IMR-90 (cell line): ENCODE measurements at regions not wholly inside any gene's neighbourhood (a gene's known extent, or its start where the extent isn't known, plus 50 kb on each side); places are given as distances from the start of the nearest gene placed in this dataset.

Experiments used
- ATAC-seq: fragments of 200-7000 bp; cut with Tn5 transposase; 2 replicates; pipeline ENCODE4 v1.9.1; 2020; ENCODE audit warnings: low read depth, mild to moderate bottlenecking, moderate library complexity
- BruUV-seq: library from RNA; stranded (reverse); fragments of 400-500 nt; replicated peaks from 2 replicates; lab custom pipeline; 2021; lab: Mats Ljungman, UMichigan
- CTCF ChIA-PET: fragments of 300-600 bp; formaldehyde crosslinking; extraction: SDS; loops from one replicate; lab custom pipeline; 2021; ENCODE audit warnings: antibody characterized with exemption; lab: Yijun Ruan, JAX
- POLR2A ChIA-PET: fragments of 300-600 bp; sonication (Branson Sonifier 250); formaldehyde crosslinking; loops from one replicate; lab custom pipeline; 2022; ENCODE audit warnings: antibody characterized with exemption; ENCODE audit not compliant: unreplicated experiment; lab: Charles Lee
- DNase-seq: peaks from one replicate; pipeline ENCODE4 v3.0.0; 2013
- H2AFZ ChIP-seq: replicated peaks from 2 replicates; pipeline ENCODE3; 2013; ENCODE audit warnings: low read length, mild to moderate bottlenecking; ENCODE audit not compliant: poor library complexity
- H2AK5ac ChIP-seq: 2 replicates; pipeline ENCODE4 v1.6.1; 2013; ENCODE audit warnings: low read depth, low read length, inconsistent platforms
- H2AK9ac ChIP-seq: replicated peaks from 2 replicates; pipeline ENCODE3; 2013; ENCODE audit warnings: mild to moderate bottlenecking, low read depth, low read length, moderate library complexity; ENCODE audit not compliant: poor library complexity
- H2BK120ac ChIP-seq: 2 replicates; pipeline ENCODE4 v1.6.1; 2013; ENCODE audit warnings: low read depth, low read length, inconsistent platforms
- H2BK15ac ChIP-seq: 3 replicates; pipeline ENCODE4 v1.6.1; 2013; ENCODE audit warnings: low read depth, low read length, inconsistent platforms
- H2BK20ac ChIP-seq: 2 replicates; pipeline ENCODE4 v1.6.1; 2013; ENCODE audit warnings: low read depth, mild to moderate bottlenecking, inconsistent platforms, low read length, moderate library complexity
- H2BK5ac ChIP-seq: 2 replicates; pipeline ENCODE4 v1.6.1; 2013; ENCODE audit warnings: mild to moderate bottlenecking, low read depth, low read length, inconsistent platforms; ENCODE audit not compliant: poor library complexity, severe bottlenecking
- H3K14ac ChIP-seq: replicated peaks from 2 replicates; pipeline ENCODE4 v1.6.1; 2013; ENCODE audit warnings: low read depth, low read length, inconsistent platforms
- H3K18ac ChIP-seq: 2 replicates; pipeline ENCODE4 v1.6.1; 2013; ENCODE audit warnings: low read depth, low read length, control low read depth
- H3K23ac ChIP-seq: 2 replicates; pipeline ENCODE4 v1.6.1; 2013; ENCODE audit warnings: low read depth, low read length, inconsistent platforms
- H3K27ac ChIP-seq: 2 replicates; pipeline ENCODE4 v1.5.1; 2013; ENCODE audit warnings: mild to moderate bottlenecking, control low read depth, low read length; ENCODE audit not compliant: insufficient read depth
- H3K27me3 ChIP-seq: 2 replicates; pipeline ENCODE4 v1.6.1; 2013; ENCODE audit warnings: low read length; ENCODE audit not compliant: control insufficient read depth, insufficient read depth
- H3K36me3 ChIP-seq: 2 replicates; pipeline ENCODE4 v1.6.1; 2013; ENCODE audit warnings: low read length, mixed read lengths; ENCODE audit not compliant: control insufficient read depth, insufficient read depth
- H3K4ac ChIP-seq: 2 replicates; pipeline ENCODE4 v1.6.1; 2013; ENCODE audit warnings: low read depth, low read length, inconsistent platforms
- H3K4me1 ChIP-seq: 2 replicates; pipeline ENCODE4 v1.6.1; 2013; ENCODE audit warnings: low read length, mixed read lengths; ENCODE audit not compliant: control insufficient read depth, insufficient read depth
- H3K4me2 ChIP-seq: 2 replicates; pipeline ENCODE4 v1.6.1; 2013; ENCODE audit warnings: low read depth, mild to moderate bottlenecking, control low read depth, low read length, moderate library complexity
- H3K4me3 ChIP-seq: 2 replicates; pipeline ENCODE4 v1.5.1; 2013; ENCODE audit warnings: low read depth, mild to moderate bottlenecking, control low read depth, low read length, moderate library complexity; ENCODE audit not compliant: insufficient read depth
- H3K56ac ChIP-seq: 2 replicates; pipeline ENCODE4 v1.6.1; 2013; ENCODE audit warnings: low read length, inconsistent platforms; ENCODE audit not compliant: insufficient read depth; ENCODE audit errors: extremely low read depth
- H3K79me1 ChIP-seq, 2 experiments: 2 replicates each; pipeline ENCODE4 v1.6.1; 2013; ENCODE audit warnings: low read length in 2 of 2, inconsistent platforms in 1 of 2, low read depth in 1 of 2
- H3K9ac ChIP-seq: 2 replicates; pipeline ENCODE4 v1.6.1; 2013; ENCODE audit warnings: low read depth, low read length, control low read depth
- H3K9me1 ChIP-seq: 2 replicates; pipeline ENCODE4 v1.6.1; 2013; ENCODE audit warnings: low read length, inconsistent platforms; ENCODE audit not compliant: insufficient read depth
- H3K9me3 ChIP-seq: 2 replicates; pipeline ENCODE4 v1.6.1; 2013; ENCODE audit warnings: low read length; ENCODE audit not compliant: control insufficient read depth, insufficient read depth
- H4K20me1 ChIP-seq: 2 replicates; pipeline ENCODE4 v1.6.1; 2013; ENCODE audit warnings: low read length, inconsistent platforms; ENCODE audit not compliant: insufficient read depth
- H4K5ac ChIP-seq: 2 replicates; pipeline ENCODE4 v1.6.1; 2013; ENCODE audit warnings: mild to moderate bottlenecking, low read depth, low read length, control low read depth
- H4K8ac ChIP-seq, 2 experiments: 2 replicates each; pipeline ENCODE4 v1.6.1; 2013; ENCODE audit warnings: low read depth in 2 of 2, low read length in 2 of 2, control low read depth in 1 of 2, inconsistent platforms in 1 of 2
- H4K91ac ChIP-seq: 2 replicates; pipeline ENCODE4 v1.6.1; 2013; ENCODE audit warnings: low read depth, low read length, inconsistent platforms; ENCODE audit not compliant: insufficient read depth
- BHLHE40 ChIP-seq: fragments of 150-350 bp; IDR thresholded peaks from 2 replicates; pipeline ENCODE4 v1.6.1; 2016; ENCODE audit warnings: mild to moderate bottlenecking, low read depth, low read length
- CEBPB ChIP-seq: IDR thresholded peaks from 2 replicates; pipeline ENCODE4 v1.6.1; 2012; ENCODE audit warnings: low read depth, low read length, improper control_type of control experiment
- CHD1 ChIP-seq: IDR thresholded peaks from 2 replicates; pipeline ENCODE4 v1.6.1; 2012; ENCODE audit warnings: low read depth, low read length, improper control_type of control experiment
- FOS ChIP-seq: fragments of 150-350 bp; IDR thresholded peaks from 2 replicates; pipeline ENCODE4 v1.6.1; 2016; ENCODE audit warnings: low read depth, low read length
- MXI1 ChIP-seq: IDR thresholded peaks from 2 replicates; pipeline ENCODE4 v1.6.1; 2012; ENCODE audit warnings: low read depth, mild to moderate bottlenecking, low read length, moderate library complexity, borderline replicate concordance
- NFE2L2 ChIP-seq: fragments of 150-350 bp; IDR thresholded peaks from 2 replicates; pipeline ENCODE4 v1.6.1; 2016; ENCODE audit warnings: low read depth, mild to moderate bottlenecking, low read length
- POLR2A ChIP-seq: IDR thresholded peaks from 2 replicates; pipeline ENCODE4 v1.6.1; 2012; ENCODE audit warnings: mild to moderate bottlenecking, low read depth, low read length
- RAD21 ChIP-seq: IDR thresholded peaks from 2 replicates; pipeline ENCODE4 v1.6.1; 2012; ENCODE audit warnings: low read length, improper control_type of control experiment
- RCOR1 ChIP-seq: IDR thresholded peaks from 2 replicates; pipeline ENCODE4 v1.6.1; 2012; ENCODE audit warnings: mild to moderate bottlenecking, low read length, improper control_type of control experiment; ENCODE audit not compliant: insufficient replicate concordance
- RFX5 ChIP-seq: IDR thresholded peaks from 2 replicates; pipeline ENCODE4 v1.8.0; 2012; ENCODE audit warnings: low read depth, mild to moderate bottlenecking, low read length, moderate library complexity
- SMC3 ChIP-seq: fragments of 150-350 bp; IDR thresholded peaks from 2 replicates; pipeline ENCODE4 v1.6.1; 2016; ENCODE audit warnings: low read depth, mild to moderate bottlenecking, antibody characterized with exemption, low read length, moderate library complexity
- USF2 ChIP-seq: fragments of 150-350 bp; IDR thresholded peaks from 2 replicates; pipeline ENCODE4 v1.6.1; 2017; ENCODE audit warnings: mild to moderate bottlenecking, antibody characterized with exemption, low read length, low read depth
- dilution Hi-C: fragments of 300-500 bp; cut with HindIII; formaldehyde crosslinking; loops from one replicate; pipeline ENCODE4 v1.14.3; 2018; ENCODE audit warnings: low sequenced_read_pairs; ENCODE audit not compliant: unreplicated experiment
- in situ Hi-C: fragments of 300-500 bp; cut with MboI; formaldehyde crosslinking; loops from 3 replicates; pipeline ENCODE4 v1.14.3; 2019; ENCODE audit warnings: low sequenced_read_pairs, inconsistent platforms, mixed read lengths
- intact Hi-C: fragments of 100-400 bp; cut with micrococcal nuclease; formaldehyde crosslinking; loops from 2 replicates; pipeline ENCODE4 v1.10.0; 2022
- TF ChIP-seq, protein P1 (sequence below): conservative IDR thresholded peaks from 2 replicates; pipeline ENCODE4 v1.5.1; 2012; ENCODE audit warnings: mild to moderate bottlenecking, low read depth, low read length, improper control_type of control experiment

- H3K56ac ChIP-seq: no peak overlapping the region
- no peaks in the 10 kb centered on the region for H3K27me3 ChIP-seq
- dilution Hi-C loops: no loop called here
- no peak overlapping the region for H2BK20ac ChIP-seq
- H3K27ac ChIP-seq: no peak overlapping the region
- H3K14ac ChIP-seq: no peak overlapping the region
- no peaks in the 10 kb centered on the region for H3K79me1 ChIP-seq
- DNase-seq (no peak), ATAC-seq (no peak)
- H4K8ac ChIP-seq: no peak overlapping the region
- no peak overlapping the region for H3K18ac ChIP-seq
- H2AK9ac ChIP-seq: no peak overlapping the region
- POLR2A ChIA-PET: no interaction called here
- intact Hi-C loops: loop anchor here (10.0 kb wide), 1 partner anchor 69 kb away; the partner anchor contains the start of gene SPIN4
- no peak overlapping the region for H4K5ac ChIP-seq
- TF ChIP-seq FOS: no peak
- TF ChIP-seq USF2: no peak
- TF ChIP-seq RFX5: no peak
- no peak for TF ChIP-seq SMC3
- no peak for TF ChIP-seq NFE2L2
- TF ChIP-seq RCOR1: no peak
- TF ChIP-seq, protein P1, sequence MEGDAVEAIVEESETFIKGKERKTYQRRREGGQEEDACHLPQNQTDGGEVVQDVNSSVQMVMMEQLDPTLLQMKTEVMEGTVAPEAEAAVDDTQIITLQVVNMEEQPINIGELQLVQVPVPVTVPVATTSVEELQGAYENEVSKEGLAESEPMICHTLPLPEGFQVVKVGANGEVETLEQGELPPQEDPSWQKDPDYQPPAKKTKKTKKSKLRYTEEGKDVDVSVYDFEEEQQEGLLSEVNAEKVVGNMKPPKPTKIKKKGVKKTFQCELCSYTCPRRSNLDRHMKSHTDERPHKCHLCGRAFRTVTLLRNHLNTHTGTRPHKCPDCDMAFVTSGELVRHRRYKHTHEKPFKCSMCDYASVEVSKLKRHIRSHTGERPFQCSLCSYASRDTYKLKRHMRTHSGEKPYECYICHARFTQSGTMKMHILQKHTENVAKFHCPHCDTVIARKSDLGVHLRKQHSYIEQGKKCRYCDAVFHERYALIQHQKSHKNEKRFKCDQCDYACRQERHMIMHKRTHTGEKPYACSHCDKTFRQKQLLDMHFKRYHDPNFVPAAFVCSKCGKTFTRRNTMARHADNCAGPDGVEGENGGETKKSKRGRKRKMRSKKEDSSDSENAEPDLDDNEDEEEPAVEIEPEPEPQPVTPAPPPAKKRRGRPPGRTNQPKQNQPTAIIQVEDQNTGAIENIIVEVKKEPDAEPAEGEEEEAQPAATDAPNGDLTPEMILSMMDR: no peak
- TF ChIP-seq CHD1: no peak
- no peak for TF ChIP-seq RAD21
- TF ChIP-seq CEBPB: no peak
- TF ChIP-seq BHLHE40: no peak
- TF ChIP-seq POLR2A: no peak
- no peak for TF ChIP-seq MXI1
- H3K9ac ChIP-seq: no peak overlapping the region
- H4K20me1 ChIP-seq: no peaks in the 10 kb centered on the region
- no peak overlapping the region for H2BK15ac ChIP-seq
- CTCF ChIA-PET: no interaction called here
- no peak overlapping the region for H3K4me2 ChIP-seq
- H3K36me3 ChIP-seq: peaks cover 2% of the 10 kb centered on the region; the same call in 1 of the 2 replicates
- H2BK5ac ChIP-seq: no peak overlapping the region
- no peaks in the 10 kb centered on the region for H3K4me1 ChIP-seq
- no peak overlapping the region for H3K4me3 ChIP-seq
- no TSS peak for BruUV-seq
- H2AFZ ChIP-seq: no peak overlapping the region
- no peaks in the 10 kb centered on the region for H3K9me1 ChIP-seq
- no peak overlapping the region for H2AK5ac ChIP-seq
- H3K23ac ChIP-seq: no peak overlapping the region
- H3K4ac ChIP-seq: no peak overlapping the region
- in situ Hi-C loops: no loop called here
- no peak overlapping the region for H4K91ac ChIP-seq
- H2BK120ac ChIP-seq: no peak overlapping the region
- no peaks in the 10 kb centered on the region for H3K9me3 ChIP-seq
Measured at GRCh38 chrX:63424063-63424462, 72.9 kb upstream of the SPIN4 start.
